Activated T-helper 1 cell treated with anti-CD3 and anti-CD28 coated beads, Interleukin-12 subunit alpha, Interleukin-12 subunit beta, Interleukin-2, Interleukin-4 antibody, amounts not matched to agents 30 ng/mL and 10 ng/mL and 1 ng/mL, durations not matched to agents 14 hours and 24 hours and 36 hours (primary cell): ENCODE measurements at regions not wholly inside any gene's neighbourhood (a gene's known extent, or its start where the extent isn't known, plus 50 kb on each side); places are given as distances from the start of the nearest gene placed in this dataset.
A peak's percentile ranks its signal among the peaks of the same experiment; 100 is the strongest.
"Not testable (repeated sequence)": the region's sequence is repeated elsewhere in the genome, so short reads cannot be mapped to it uniquely, and the experiment has no call there.

Experiments used
- DNase-seq: peaks from one replicate; pipeline ENCODE4 v3.0.0; 2021; ENCODE audit warnings: low spot score
- H3K27ac Mint-ChIP-seq: one replicate; pipeline ENCODE4 v1.8.0; 2021; ENCODE audit warnings: mild to moderate bottlenecking, mixed read lengths
- H3K27me3 Mint-ChIP-seq: one replicate; pipeline ENCODE4 v1.8.0; 2022; ENCODE audit warnings: mild to moderate bottlenecking, moderate library complexity, mixed read lengths; ENCODE audit not compliant: insufficient read depth
- H3K36me3 Mint-ChIP-seq: one replicate; pipeline ENCODE4 v1.8.0; 2021; ENCODE audit warnings: low read depth, mixed read lengths
- H3K4me1 Mint-ChIP-seq: one replicate; pipeline ENCODE4 v1.8.0; 2021; ENCODE audit warnings: low read depth, mixed read lengths
- H3K4me3 Mint-ChIP-seq: one replicate; pipeline ENCODE4 v1.8.0; 2021; ENCODE audit warnings: mild to moderate bottlenecking, moderate library complexity, mixed read lengths
- H3K9me3 Mint-ChIP-seq: one replicate; pipeline ENCODE4 v1.8.0; 2021; ENCODE audit warnings: mixed read lengths
- intact Hi-C: fragments of 100-400 bp; cut with micrococcal nuclease; formaldehyde crosslinking; loops from one replicate; pipeline ENCODE4 v1.15.1; 2024

- Mint-ChIP-seq H3K4me1 (no peaks in the 10 kb centered on the region), H3K27me3 (peaks cover 3% of the 10 kb centered on the region), H3K4me3 (no peak overlapping the region), H3K36me3 (no peaks in the 10 kb centered on the region), H3K27ac (peak overlapping the region; percentile 45), H3K9me3 (no peaks in the 10 kb centered on the region)
- intact Hi-C loops: no loop called here
- DNase-seq: no peak
These were observed 64.2 kb upstream of the LCTL start for GRCh38 chr15:66629817-66630576.

GRCh38 chr15:66630801-66631351 lies 65.1 kb upstream of the LCTL start:
- no peak for DNase-seq
- Mint-ChIP-seq H3K36me3 (no peaks in the 10 kb centered on the region), H3K27me3 (peaks cover 6% of the 10 kb centered on the region), H3K27ac (no peak overlapping the region), H3K4me1 (no peaks in the 10 kb centered on the region), H3K9me3 (no peaks in the 10 kb centered on the region), H3K4me3 (no peak overlapping the region)
- intact Hi-C loops: no loop called here

DNA sequence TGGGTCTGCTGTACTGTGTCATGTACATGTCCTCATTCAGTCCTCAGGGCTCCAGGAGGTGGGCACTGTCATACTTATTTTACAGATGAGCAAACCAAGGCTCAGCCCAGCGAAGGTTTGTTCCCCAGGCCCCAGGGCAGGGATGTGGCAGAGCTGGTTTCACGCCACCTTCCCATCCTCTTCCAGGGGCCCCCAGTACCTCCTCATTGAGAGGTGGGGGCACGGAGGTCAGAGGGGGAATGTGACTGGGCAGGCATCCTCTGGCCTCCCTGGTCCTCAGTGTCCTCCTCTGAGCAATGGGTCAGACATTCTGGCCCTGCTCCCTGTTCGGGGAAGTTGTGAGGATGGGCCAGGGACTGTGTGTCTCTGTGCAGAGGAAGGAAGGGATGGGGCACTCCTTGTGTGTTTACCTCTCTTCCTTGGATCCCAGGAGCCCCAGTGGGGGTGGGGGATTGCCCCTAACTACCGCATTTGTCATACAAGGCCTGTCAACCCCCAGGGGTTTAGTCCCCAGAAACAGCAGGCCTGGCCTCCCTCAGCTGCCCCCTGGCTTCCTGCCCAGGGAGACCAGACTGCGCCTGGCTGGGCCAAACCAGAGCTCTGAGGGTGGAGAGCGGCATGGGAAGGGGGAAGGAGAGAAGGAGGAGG lies 65.9 kb upstream of the LCTL start:
- Mint-ChIP-seq H3K4me3 (no peak overlapping the region), H3K27me3 (peaks cover 6% of the 10 kb centered on the region), H3K27ac (no peak overlapping the region), H3K36me3 (no peaks in the 10 kb centered on the region), H3K4me1 (no peaks in the 10 kb centered on the region), H3K9me3 (no peaks in the 10 kb centered on the region)
- intact Hi-C loops: no loop called here
- no peak for DNase-seq

DNA sequence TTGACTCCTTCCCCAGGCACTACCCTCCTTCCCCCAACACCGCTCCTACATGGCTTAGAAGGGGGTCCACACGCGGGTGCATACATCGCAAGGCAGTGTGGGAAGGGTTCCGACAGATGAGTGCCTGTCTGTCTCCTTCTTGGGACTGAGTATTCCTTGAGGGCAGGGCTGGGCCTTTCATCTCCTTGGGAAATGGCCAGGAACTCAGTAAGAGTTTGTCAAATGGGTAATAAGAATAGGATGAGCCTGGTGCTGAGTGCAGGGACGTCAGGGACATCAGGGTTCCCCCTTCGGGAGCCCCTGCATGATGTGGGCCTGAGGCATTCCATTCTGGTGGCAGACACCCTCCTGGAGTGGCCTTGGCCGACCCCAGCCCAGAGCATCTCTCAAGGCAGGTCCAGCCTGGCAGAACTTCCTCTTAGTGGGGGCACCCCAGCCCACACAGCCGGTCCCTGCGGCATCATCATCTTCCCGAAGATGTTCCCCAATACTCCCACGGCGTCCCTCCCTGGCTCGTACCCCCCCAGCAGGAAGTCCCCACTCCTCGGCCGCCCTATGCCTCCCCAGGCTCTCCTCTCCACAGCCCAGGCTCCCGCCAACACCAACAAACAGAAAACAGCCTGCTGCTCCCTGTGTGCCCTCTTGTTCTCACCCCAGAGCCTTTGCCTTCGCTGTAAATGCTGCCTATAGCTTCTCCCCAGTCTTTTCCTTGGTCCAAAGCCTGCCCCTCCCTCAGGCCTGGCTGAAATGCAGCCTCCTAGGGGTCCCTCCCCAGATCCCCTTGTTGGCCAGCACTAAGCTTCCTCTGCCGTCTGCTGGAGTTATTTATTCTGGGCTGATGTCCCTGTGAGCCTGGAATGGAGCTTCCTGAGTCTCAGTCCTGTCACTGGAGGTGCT lies 67.5 kb upstream of the LCTL start:
- DNase-seq: no peak
- H3K4me1 Mint-ChIP-seq: peaks cover 5% of the 10 kb centered on the region
- H3K9me3 Mint-ChIP-seq: no peaks in the 10 kb centered on the region
- no peaks in the 10 kb centered on the region for H3K36me3 Mint-ChIP-seq
- intact Hi-C loops: no loop called here
- H3K4me3 Mint-ChIP-seq: no peak overlapping the region
- no peak overlapping the region for H3K27ac Mint-ChIP-seq
- peaks cover 6% of the 10 kb centered on the region for H3K27me3 Mint-ChIP-seq

DNA sequence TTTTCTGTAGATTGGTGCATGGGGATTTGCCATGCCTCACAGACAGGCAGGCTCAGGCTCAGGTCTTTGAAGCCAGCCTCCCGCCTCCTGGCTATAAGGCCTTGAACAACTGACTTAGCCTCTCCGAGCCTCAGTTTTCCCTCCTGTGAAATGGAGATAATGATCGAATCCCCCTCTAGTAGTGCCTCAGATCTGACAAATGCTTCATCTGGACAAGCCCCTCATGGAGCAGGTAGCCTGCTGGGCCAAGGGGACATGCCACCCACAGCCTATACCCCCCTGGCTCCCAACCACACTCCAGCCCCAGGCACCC lies 68.1 kb upstream of the LCTL start:
- H3K27ac Mint-ChIP-seq: no peak overlapping the region
- H3K4me1 Mint-ChIP-seq: peaks cover 11% of the 10 kb centered on the region
- DNase-seq: no peak
- intact Hi-C loops: no loop called here
- H3K36me3 Mint-ChIP-seq: no peaks in the 10 kb centered on the region
- H3K4me3 Mint-ChIP-seq: no peak overlapping the region
- peaks cover 6% of the 10 kb centered on the region for H3K27me3 Mint-ChIP-seq
- H3K9me3 Mint-ChIP-seq: no peaks in the 10 kb centered on the region

DNA sequence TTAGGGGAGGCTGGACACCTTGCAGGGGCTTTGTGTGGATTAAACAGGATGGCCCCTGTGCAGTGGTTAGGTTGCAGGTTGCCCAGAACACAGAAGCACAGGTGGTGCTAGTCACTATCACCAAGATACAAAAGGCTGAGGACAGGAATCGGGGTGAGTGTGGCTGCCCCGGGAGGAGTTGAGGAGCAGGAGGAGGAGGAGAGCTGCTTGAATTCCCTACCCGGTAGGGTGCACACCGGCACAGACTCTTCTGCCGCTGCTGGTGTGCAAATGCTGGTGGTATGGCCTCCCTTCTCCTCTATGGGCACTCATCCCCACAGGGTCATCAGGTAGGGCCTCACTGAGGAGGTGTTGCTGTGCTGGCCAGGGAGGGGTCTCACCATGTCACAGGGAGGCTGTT lies 67.5 kb upstream of the SMAD6 start:
- H3K27ac Mint-ChIP-seq: no peak overlapping the region
- peaks cover 4% of the 10 kb centered on the region for H3K27me3 Mint-ChIP-seq
- H3K36me3 Mint-ChIP-seq: no peaks in the 10 kb centered on the region
- peaks cover 11% of the 10 kb centered on the region for H3K4me1 Mint-ChIP-seq
- no peak overlapping the region for H3K4me3 Mint-ChIP-seq
- no peak for DNase-seq
- H3K9me3 Mint-ChIP-seq: no peaks in the 10 kb centered on the region
- intact Hi-C loops: no loop called here

DNA sequence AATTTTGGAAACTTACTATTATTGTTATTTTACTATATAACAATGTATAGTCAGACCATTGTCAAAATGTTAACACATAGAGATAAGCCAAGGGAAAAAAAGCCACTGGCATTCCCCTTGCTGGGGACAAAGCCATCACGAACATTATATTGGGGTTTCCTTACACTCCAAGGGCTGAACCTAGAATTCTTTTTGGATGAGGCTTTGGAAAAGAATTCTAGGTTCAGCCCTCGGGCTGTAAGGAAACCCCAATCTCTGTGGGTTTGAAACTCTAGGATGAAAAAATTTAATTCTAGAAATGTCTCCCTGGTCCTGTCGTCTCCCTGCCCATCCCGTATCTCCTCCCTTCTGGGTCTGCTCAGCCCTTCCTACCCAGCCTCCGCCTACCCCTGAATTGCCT lies 67.0 kb upstream of the SMAD6 start:
- intact Hi-C loops: no loop called here
- no peaks in the 10 kb centered on the region for H3K36me3 Mint-ChIP-seq
- H3K4me3 Mint-ChIP-seq: no peak overlapping the region
- no peaks in the 10 kb centered on the region for H3K9me3 Mint-ChIP-seq
- DNase-seq: no peak
- H3K4me1 Mint-ChIP-seq: peaks cover 11% of the 10 kb centered on the region
- H3K27me3 Mint-ChIP-seq: peaks cover 4% of the 10 kb centered on the region
- no peak overlapping the region for H3K27ac Mint-ChIP-seq

- Mint-ChIP-seq H3K36me3 (no peaks in the 10 kb centered on the region), H3K9me3 (no peaks in the 10 kb centered on the region), H3K4me3 (no peak overlapping the region), H3K27ac (no peak overlapping the region), H3K4me1 (peaks cover 11% of the 10 kb centered on the region), H3K27me3 (peaks cover 4% of the 10 kb centered on the region)
- intact Hi-C loops: no loop called here
- no peak for DNase-seq
These were observed 66.2 kb upstream of the SMAD6 start for GRCh38 chr15:66635817-66636216.

DNA sequence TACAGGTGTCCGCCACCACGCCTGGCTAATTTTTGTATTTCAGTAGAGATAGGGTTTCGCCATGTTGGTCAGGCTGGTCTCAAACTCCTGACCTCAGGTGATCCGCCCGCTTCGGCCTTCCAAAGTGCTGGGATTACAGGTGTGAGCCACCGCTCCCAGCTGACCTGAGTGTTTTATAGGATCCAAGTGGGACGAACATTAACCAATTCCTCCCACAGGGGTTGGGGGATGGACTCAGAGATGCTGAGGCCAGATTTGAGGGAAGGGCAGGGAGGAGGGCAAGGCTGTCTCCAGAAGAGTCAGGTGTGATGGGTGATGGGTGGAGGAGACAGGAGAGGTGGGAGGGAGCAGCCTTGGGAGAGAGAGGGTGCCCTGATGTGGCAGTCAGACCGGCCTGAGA lies 65.0 kb upstream of the SMAD6 start:
- H3K27ac Mint-ChIP-seq, H3K27me3 Mint-ChIP-seq, DNase-seq, intact Hi-C loops, H3K36me3 Mint-ChIP-seq, H3K9me3 Mint-ChIP-seq, H3K4me3 Mint-ChIP-seq: not testable (repeated sequence)
- peaks cover 11% of the 10 kb centered on the region for H3K4me1 Mint-ChIP-seq

DNA sequence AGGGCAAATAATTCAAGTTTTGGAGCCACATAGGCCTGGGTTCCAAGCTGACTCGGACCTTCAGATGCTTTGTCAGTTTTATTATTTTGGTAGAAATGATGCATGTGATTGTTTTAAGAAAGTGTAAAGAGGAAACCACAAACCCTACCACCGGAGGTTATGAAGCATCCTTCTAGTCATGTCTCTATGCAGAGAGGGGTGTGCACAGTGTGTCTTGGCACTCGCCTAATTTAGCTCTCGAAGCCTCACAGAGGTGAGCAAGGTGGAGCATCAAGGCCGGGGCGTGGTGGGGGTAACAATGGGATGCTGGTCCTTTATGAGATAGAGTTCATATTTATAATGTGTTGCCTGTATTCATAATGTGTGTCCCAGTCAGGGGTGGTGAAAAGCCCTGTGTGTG lies 63.7 kb upstream of the SMAD6 start:
- no peak overlapping the region for H3K4me3 Mint-ChIP-seq
- no peak overlapping the region for H3K27ac Mint-ChIP-seq
- peak; percentile 13 for DNase-seq
- no peaks in the 10 kb centered on the region for H3K9me3 Mint-ChIP-seq
- H3K27me3 Mint-ChIP-seq: peaks cover 4% of the 10 kb centered on the region
- peaks cover 11% of the 10 kb centered on the region for H3K4me1 Mint-ChIP-seq
- intact Hi-C loops: no loop called here
- H3K36me3 Mint-ChIP-seq: no peaks in the 10 kb centered on the region

- no peaks in the 10 kb centered on the region for H3K36me3 Mint-ChIP-seq
These were observed 60.3 kb upstream of the SMAD6 start for GRCh38 chr15:66641485-66642315.

DNA sequence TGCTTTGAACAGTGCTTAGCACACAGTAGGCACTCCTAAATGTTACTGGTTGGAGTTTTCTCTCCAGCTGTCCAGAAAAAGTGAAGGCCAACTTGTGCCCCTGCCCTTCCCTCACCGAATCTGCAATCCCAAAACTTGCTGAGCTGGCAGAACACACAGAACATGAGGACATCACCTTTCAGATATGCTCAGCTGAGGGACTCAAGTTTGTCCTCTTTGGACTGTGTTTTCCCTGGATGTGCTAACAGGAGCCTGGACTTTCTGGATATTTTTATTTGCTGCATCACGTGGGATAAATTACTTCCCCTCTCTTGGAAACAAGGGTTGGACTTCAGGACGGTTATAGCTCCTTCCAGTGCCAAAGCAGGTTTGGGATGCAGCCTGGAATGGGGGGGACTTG lies 59.5 kb upstream of the SMAD6 start:
- DNase-seq: no peak
- H3K4me1 Mint-ChIP-seq: peaks cover 11% of the 10 kb centered on the region
- intact Hi-C loops: no loop called here
- no peaks in the 10 kb centered on the region for H3K9me3 Mint-ChIP-seq
- H3K27ac Mint-ChIP-seq: no peak overlapping the region
- no peaks in the 10 kb centered on the region for H3K27me3 Mint-ChIP-seq
- H3K36me3 Mint-ChIP-seq: no peaks in the 10 kb centered on the region
- no peak overlapping the region for H3K4me3 Mint-ChIP-seq

More at GRCh38 chr15:66641485-66642315, 60.3 kb upstream of the SMAD6 start:
- H3K27ac Mint-ChIP-seq: no peak overlapping the region
- H3K4me1 Mint-ChIP-seq: peaks cover 11% of the 10 kb centered on the region
- no peak for DNase-seq
- intact Hi-C loops: no loop called here
- H3K4me3 Mint-ChIP-seq: no peak overlapping the region
- H3K9me3 Mint-ChIP-seq: no peaks in the 10 kb centered on the region
- no peaks in the 10 kb centered on the region for H3K27me3 Mint-ChIP-seq
